Peyer's patch (tissue), 4 donors: ENCODE measurements at regions not wholly inside any gene's neighbourhood (a gene's known extent, or its start where the extent isn't known, plus 50 kb on each side); places are given as distances from the start of the nearest gene placed in this dataset.
"Not testable (repeated sequence)": the region's sequence is repeated elsewhere in the genome, so short reads cannot be mapped to it uniquely, and the experiment has no call there.

Source experiments
- DNase-seq, 3 donors: peaks; one replicate each; pipeline ENCODE4 v3.0.0-alpha.2; 2017 to 2019
- H3K27ac ChIP-seq, 4 donors: fragments of 200-600 bp; sonication (generic); one replicate each; pipeline ENCODE4 v1.5.1; 2016 to 2019
- H3K27me3 ChIP-seq, 2 donors: fragments of 200-600 bp; sonication (generic); one replicate each; pipeline ENCODE4 v1.5.1; 2019
- H3K36me3 ChIP-seq, 3 donors: fragments of 200-600 bp; sonication (generic); one replicate each; pipeline ENCODE4 v1.5.1; 2016 to 2019
- H3K4me1 ChIP-seq, 4 donors: fragments of 200-600 bp; sonication (generic); one replicate each; pipeline ENCODE4 v1.5.1; 2016 to 2019
- H3K4me3 ChIP-seq, 4 donors: fragments of 200-600 bp; sonication (generic); 1 replicate in 3 of 4; 2 replicates in 1 of 4; pipeline ENCODE4 v1.5.1; 2016 to 2019; ENCODE audit warnings: mild to moderate bottlenecking in 1 of 4
- H3K9me3 ChIP-seq, 4 donors: fragments of 200-600 bp; sonication (generic); one replicate each; pipeline ENCODE4 v1.5.1; 2016 to 2019; ENCODE audit warnings: mild to moderate bottlenecking in 1 of 4
- POLR2A ChIP-seq, 2 donors: fragments of 450-650 bp; IDR thresholded peaks; one replicate each; pipeline ENCODE4 v1.5.1; 2017; ENCODE audit warnings: antibody characterized with exemption in 2 of 2, mild to moderate bottlenecking in 2 of 2, moderate library complexity in 2 of 2
- TF ChIP-seq, protein P1 (sequence below), 6 experiments: fragments of 450-650 bp in 4 of 6; fragments of 200-600 bp in 2 of 6; sonication (generic) in 1 of 6; IDR thresholded peaks; one replicate each; pipeline ENCODE4 v1.5.1; 2017 to 2019; ENCODE audit warnings: antibody characterized with exemption in 6 of 6, mild to moderate bottlenecking in 3 of 6, moderate library complexity in 1 of 6

DNA sequence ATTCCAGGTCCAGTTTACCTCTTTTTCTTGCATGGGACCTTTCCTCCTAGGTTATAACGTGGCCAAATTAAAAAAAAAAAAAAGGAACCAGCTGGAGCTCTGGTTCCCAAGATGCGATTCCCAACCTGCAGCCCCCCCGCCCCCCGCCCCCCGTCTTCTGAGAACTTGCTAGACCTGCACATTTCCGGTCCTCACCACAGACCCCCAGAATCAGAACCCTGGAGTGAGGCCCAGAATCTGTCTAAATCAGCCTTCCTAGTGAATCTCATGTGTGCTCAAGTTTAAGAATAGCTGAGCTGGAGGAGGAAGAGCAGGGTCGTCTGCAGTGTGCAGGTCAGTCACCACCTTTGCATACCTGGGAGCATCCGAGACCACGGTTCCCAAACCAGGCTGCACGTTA, 144.2 kb downstream of the KLF6 start:
- no peaks in the 10 kb centered on the region for H3K36me3 ChIP-seq
- H3K27ac ChIP-seq, result no peak overlapping the region
- TF ChIP-seq POLR2A (IDR thresholded peaks at IDR 0.05), result no peak
- TF ChIP-seq, protein P1, sequence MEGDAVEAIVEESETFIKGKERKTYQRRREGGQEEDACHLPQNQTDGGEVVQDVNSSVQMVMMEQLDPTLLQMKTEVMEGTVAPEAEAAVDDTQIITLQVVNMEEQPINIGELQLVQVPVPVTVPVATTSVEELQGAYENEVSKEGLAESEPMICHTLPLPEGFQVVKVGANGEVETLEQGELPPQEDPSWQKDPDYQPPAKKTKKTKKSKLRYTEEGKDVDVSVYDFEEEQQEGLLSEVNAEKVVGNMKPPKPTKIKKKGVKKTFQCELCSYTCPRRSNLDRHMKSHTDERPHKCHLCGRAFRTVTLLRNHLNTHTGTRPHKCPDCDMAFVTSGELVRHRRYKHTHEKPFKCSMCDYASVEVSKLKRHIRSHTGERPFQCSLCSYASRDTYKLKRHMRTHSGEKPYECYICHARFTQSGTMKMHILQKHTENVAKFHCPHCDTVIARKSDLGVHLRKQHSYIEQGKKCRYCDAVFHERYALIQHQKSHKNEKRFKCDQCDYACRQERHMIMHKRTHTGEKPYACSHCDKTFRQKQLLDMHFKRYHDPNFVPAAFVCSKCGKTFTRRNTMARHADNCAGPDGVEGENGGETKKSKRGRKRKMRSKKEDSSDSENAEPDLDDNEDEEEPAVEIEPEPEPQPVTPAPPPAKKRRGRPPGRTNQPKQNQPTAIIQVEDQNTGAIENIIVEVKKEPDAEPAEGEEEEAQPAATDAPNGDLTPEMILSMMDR (IDR thresholded peaks at IDR 0.05), result no peak
- no peaks in the 10 kb centered on the region for H3K27me3 ChIP-seq
- H3K4me3 ChIP-seq, result no peak overlapping the region
- H3K9me3 ChIP-seq, result no peaks in the 10 kb centered on the region
- DNase-seq, result no peak
- H3K4me1 ChIP-seq, result no peaks in the 10 kb centered on the region

DNA sequence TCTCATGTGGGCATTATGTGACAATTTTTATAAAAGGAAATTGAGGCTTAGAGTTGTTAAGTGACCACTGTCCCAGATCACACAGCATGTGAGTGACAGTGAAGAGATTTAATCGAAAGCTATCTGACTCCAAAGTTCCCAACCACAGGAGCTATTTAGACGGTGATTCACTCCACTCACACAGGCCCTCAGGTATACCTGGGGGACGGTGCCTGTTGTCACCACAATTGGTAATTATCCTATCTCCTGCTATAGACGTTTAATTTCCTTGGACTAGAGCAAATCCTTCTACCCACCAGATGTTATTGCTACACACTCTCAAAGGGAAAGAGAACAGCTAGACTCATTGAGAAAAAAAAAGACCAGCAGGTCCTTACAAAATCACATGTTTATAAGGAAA, 145.5 kb downstream of the KLF6 start:
- Histone ChIP-seq H3K36me3 (no peaks in the 10 kb centered on the region), H3K4me1 (no peaks in the 10 kb centered on the region), H3K27me3 (no peaks in the 10 kb centered on the region), H3K27ac (no peak overlapping the region), H3K9me3 (no peaks in the 10 kb centered on the region), H3K4me3 (no peak overlapping the region)
- TF ChIP-seq, protein P1 (IDR thresholded peaks at IDR 0.05), result no peak
- TF ChIP-seq POLR2A (IDR thresholded peaks at IDR 0.05), result no peak
- no peak for DNase-seq

DNA sequence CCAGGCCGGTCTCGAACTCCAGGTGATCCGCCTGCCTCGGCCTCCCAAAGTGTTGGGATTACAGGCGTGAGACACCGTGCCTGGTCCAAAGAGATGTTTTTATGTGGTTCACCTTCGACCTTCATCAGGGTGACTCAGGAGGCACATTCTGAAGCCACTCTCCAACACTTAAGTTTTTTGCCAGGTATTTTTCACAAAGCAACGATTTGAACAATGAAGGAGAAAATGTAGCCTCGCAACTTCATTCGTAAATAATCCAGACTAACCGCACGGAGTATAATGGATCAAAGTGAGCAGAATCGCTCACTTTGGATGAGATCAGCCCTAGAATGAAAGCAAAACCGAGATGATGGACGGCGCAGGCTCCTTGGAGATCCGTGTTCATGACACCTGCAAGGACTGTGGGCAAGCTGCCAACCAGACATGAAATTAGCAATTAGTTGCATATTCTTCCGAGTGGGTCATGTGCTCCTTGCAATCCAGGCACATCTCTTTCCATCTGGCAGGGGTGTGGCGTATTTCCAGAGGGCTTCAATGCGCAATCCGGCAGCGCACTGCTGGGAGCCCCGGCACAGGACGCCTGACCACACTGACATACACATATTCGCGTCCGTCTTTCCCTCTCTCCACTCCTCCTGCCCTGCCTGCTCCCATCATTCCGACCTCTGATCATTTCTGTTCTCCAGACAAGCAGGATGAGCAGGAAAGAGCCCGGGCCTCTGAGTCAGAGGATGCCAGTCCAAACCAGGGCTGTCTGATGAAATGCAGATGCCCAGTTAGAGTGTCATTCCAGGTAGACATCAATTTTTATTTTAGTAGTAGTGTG, 148.4 kb downstream of the KLF6 start:
- Histone ChIP-seq H3K27ac (no peak overlapping the region), H3K27me3 (no peaks in the 10 kb centered on the region)
- no peak for TF ChIP-seq POLR2A (IDR thresholded peaks at IDR 0.05)
- TF ChIP-seq, protein P1 (IDR thresholded peaks at IDR 0.05), result no peak

DNA sequence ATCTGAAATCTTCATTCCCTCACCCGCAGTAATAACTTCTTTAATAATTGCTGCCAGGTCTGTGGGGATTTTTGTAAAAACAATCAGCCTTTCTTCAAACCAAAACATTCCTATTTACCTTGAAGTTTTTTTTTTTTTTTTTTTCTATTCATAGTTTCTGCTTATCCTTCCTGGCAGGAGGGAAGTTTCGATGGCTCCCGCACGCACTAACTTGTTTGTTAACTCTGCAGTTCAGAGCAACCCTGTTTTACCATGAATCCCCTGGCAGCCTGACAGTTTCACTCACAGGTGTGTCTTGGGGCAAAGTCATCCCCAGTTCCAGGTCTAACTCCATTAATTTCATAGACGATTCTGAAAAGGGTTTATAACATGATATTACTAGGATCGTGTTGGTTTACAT, 149.3 kb downstream of the KLF6 start:
- Histone ChIP-seq H3K36me3 (no peaks in the 10 kb centered on the region), H3K27ac (no peak overlapping the region), H3K4me3 (no peak overlapping the region), H3K9me3 (no peaks in the 10 kb centered on the region), H3K4me1 (no peaks in the 10 kb centered on the region), H3K27me3 (no peaks in the 10 kb centered on the region)
- peak in 1 of 3 donors; percentile 64 for DNase-seq
- no peak for TF ChIP-seq POLR2A (IDR thresholded peaks at IDR 0.05)
- TF ChIP-seq, protein P1 (IDR thresholded peaks at IDR 0.05), result no peak

More for the DNA sequence above, 148.4 kb downstream of the KLF6 start:
- Histone ChIP-seq H3K9me3 (no peaks in the 10 kb centered on the region), H3K4me3 (no peak overlapping the region), H3K4me1 (no peaks in the 10 kb centered on the region), H3K36me3 (no peaks in the 10 kb centered on the region)
- no peak for DNase-seq

DNA sequence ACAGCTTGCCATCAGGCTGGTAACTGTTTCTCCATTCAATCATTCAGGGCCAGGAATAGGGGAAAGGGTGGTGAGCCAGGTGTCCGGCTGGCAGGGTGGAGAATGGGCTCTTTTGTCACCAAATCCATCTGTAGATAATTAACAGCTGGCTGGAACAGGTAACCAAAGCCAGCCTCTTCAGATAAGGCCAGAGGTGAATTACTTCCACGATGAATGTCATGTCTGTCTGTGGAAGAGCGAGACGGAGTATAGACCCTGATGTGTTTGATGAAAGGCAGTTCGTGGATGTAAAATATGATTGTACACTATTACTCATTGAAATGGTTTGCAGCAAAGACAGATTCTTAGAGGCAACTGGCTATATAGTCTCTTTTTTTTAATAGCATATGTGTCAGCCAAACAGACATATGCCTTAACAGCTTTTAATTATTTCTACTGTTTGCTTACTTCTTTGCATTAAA, 149.8 kb downstream of the KLF6 start:
- TF ChIP-seq, protein P1 (IDR thresholded peaks at IDR 0.05), result no peak
- no peak for TF ChIP-seq POLR2A (IDR thresholded peaks at IDR 0.05)
- Histone ChIP-seq H3K9me3 (no peaks in the 10 kb centered on the region), H3K4me1 (no peaks in the 10 kb centered on the region), H3K36me3 (no peaks in the 10 kb centered on the region), H3K27me3 (no peaks in the 10 kb centered on the region), H3K27ac (no peak overlapping the region), H3K4me3 (no peak overlapping the region)
- no peak for DNase-seq

DNA sequence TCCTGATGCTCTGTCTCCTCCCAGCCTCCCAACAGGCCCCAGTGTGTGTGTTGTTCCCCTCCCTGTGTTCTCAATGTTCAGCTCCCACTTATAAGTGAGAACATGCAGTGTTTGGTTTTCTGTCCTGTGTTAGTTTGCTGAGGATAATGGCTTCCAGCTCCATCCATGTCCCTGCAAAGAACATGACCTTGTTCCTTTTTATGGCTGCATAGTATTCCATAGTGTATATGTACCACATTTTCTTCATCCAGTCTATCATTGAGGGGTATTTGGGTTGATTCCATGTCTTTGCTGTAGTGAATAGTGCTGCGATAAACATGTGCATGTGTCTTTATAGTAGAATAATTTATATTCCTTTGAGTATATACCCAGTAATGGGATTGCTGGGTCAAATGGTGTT, 150.4 kb downstream of the KLF6 start:
- not testable (repeated sequence) for H3K4me1 ChIP-seq, H3K9me3 ChIP-seq, H3K4me3 ChIP-seq, H3K27ac ChIP-seq, H3K27me3 ChIP-seq, H3K36me3 ChIP-seq, DNase-seq
